T-helper 2 cell treated with Interferon-gamma antibody and Interleukin-4, amounts not matched to agents 5 μg/mL and 100 μg/mL, for 36 hours (primary cell): ENCODE measurements at regions not wholly inside any gene's neighbourhood (a gene's known extent, or its start where the extent isn't known, plus 50 kb on each side); places are given as distances from the start of the nearest gene placed in this dataset.
A peak's percentile ranks its signal among the peaks of the same experiment; 100 is the strongest.

Experiments used
- DNase-seq: peaks from one replicate; pipeline ENCODE4 v3.0.0; 2021; ENCODE audit warnings: low spot score
- H3K27ac Mint-ChIP-seq: one replicate; pipeline ENCODE4 v1.8.0; 2021; ENCODE audit warnings: mild to moderate bottlenecking, mixed read lengths
- H3K27me3 Mint-ChIP-seq: one replicate; pipeline ENCODE4 v1.8.0; 2021; ENCODE audit warnings: low read depth, mixed read lengths
- H3K36me3 Mint-ChIP-seq: one replicate; pipeline ENCODE4 v1.8.0; 2021; ENCODE audit warnings: low read depth, mixed read lengths
- H3K4me1 Mint-ChIP-seq: one replicate; pipeline ENCODE4 v1.8.0; 2021; ENCODE audit warnings: low read depth, mixed read lengths
- H3K4me3 Mint-ChIP-seq: one replicate; pipeline ENCODE4 v1.8.0; 2022; ENCODE audit warnings: mild to moderate bottlenecking, moderate library complexity, mixed read lengths
- H3K9me3 Mint-ChIP-seq: one replicate; pipeline ENCODE4 v1.8.0; 2021; ENCODE audit warnings: mixed read lengths

DNA sequence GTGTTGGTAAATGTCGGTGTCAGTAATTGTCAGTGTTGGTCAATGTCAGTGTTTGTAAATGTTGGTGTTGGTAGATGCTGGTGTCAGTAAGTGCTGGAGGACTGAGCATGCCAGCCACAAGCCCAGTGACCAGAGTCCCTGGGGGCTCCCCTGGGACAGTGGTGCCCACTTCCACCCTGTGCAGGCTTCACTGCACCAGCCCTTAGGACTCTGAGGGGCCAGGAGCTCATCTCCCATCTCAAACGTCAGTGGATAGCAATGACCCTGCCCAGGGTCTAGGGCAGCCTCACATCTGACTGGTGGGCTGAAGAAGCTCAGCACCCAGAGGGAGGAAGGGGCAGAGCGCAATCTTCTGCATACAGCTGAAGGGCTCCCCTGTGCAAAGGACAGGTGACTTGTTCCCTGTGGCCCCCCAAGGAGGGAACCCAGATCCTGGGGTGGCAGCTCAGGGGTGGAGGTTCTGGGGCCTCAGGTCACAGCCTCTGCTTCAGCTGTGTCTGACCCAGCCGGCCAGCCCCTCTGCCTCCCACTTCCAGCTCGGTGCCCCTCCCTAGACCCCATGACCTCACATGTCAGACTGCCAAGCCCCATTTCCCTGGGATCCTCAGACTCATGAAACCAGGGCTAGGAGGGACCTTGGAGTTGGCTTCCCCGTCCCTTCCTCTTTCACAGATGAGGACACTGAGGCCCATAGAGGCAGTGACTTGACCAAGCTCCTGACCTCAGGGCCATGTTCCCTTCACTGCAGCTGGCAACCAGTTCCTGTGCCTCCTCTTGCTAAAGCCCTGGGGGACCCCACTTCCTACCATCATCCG is 138.4 kb downstream of the CRYBB2 start:
- Mint-ChIP-seq H3K36me3 (peaks cover 23% of the 10 kb centered on the region), H3K9me3 (no peaks in the 10 kb centered on the region), H3K4me3 (no peak overlapping the region), H3K27me3 (no peaks in the 10 kb centered on the region), H3K4me1 (peaks cover 2% of the 10 kb centered on the region), H3K27ac (no peak overlapping the region)
- DNase-seq, result no peak

- Mint-ChIP-seq H3K4me3 (no peak overlapping the region), H3K27ac (no peak overlapping the region), H3K36me3 (peaks cover 21% of the 10 kb centered on the region), H3K9me3 (no peaks in the 10 kb centered on the region), H3K4me1 (peaks cover 2% of the 10 kb centered on the region), H3K27me3 (no peaks in the 10 kb centered on the region)
- no peak for DNase-seq
These were observed 139.2 kb downstream of the CRYBB2 start for GRCh38 chr22:25358421-25359170.

GRCh38 chr22:25359601-25360261 is 140.3 kb downstream of the CRYBB2 start:
- Mint-ChIP-seq H3K4me1 (peaks cover 2% of the 10 kb centered on the region), H3K36me3 (peaks cover 10% of the 10 kb centered on the region), H3K4me3 (no peak overlapping the region), H3K27me3 (no peaks in the 10 kb centered on the region), H3K9me3 (no peaks in the 10 kb centered on the region), H3K27ac (no peak overlapping the region)
- no peak for DNase-seq

- Mint-ChIP-seq H3K36me3 (peaks cover 10% of the 10 kb centered on the region), H3K9me3 (no peaks in the 10 kb centered on the region), H3K4me3 (no peak overlapping the region), H3K27ac (no peak overlapping the region), H3K27me3 (no peaks in the 10 kb centered on the region), H3K4me1 (peaks cover 5% of the 10 kb centered on the region)
- no peak for DNase-seq
These were observed 141.0 kb downstream of the CRYBB2 start for GRCh38 chr22:25360411-25360810.

- Mint-ChIP-seq H3K27me3 (no peaks in the 10 kb centered on the region), H3K27ac (no peak overlapping the region), H3K9me3 (no peaks in the 10 kb centered on the region), H3K4me1 (peaks cover 5% of the 10 kb centered on the region), H3K36me3 (peaks cover 10% of the 10 kb centered on the region), H3K4me3 (no peak overlapping the region)
- no peak for DNase-seq
These were observed 141.6 kb downstream of the CRYBB2 start for GRCh38 chr22:25360891-25361645.

- Mint-ChIP-seq H3K4me3 (no peak overlapping the region), H3K9me3 (no peaks in the 10 kb centered on the region), H3K27ac (no peak overlapping the region), H3K4me1 (peaks cover 5% of the 10 kb centered on the region), H3K36me3 (peaks cover 10% of the 10 kb centered on the region), H3K27me3 (no peaks in the 10 kb centered on the region)
- no peak for DNase-seq
These were observed 142.4 kb downstream of the CRYBB2 start for GRCh38 chr22:25361899-25362214.

GRCh38 chr22:25362215-25362882 is 142.9 kb downstream of the CRYBB2 start:
- Mint-ChIP-seq H3K27ac (no peak overlapping the region), H3K4me3 (no peak overlapping the region), H3K9me3 (no peaks in the 10 kb centered on the region), H3K4me1 (peaks cover 5% of the 10 kb centered on the region), H3K27me3 (no peaks in the 10 kb centered on the region), H3K36me3 (peaks cover 10% of the 10 kb centered on the region)
- peak; percentile 59 for DNase-seq

- Mint-ChIP-seq H3K9me3 (no peaks in the 10 kb centered on the region), H3K4me1 (peaks cover 5% of the 10 kb centered on the region), H3K36me3 (peaks cover 8% of the 10 kb centered on the region), H3K27me3 (no peaks in the 10 kb centered on the region), H3K27ac (no peak overlapping the region), H3K4me3 (no peak overlapping the region)
- DNase-seq, result no peak
These were observed 143.4 kb downstream of the CRYBB2 start for GRCh38 chr22:25362883-25363240.

GRCh38 chr22:25363474-25363873 is 144.0 kb downstream of the CRYBB2 start:
- Mint-ChIP-seq H3K27me3 (no peaks in the 10 kb centered on the region), H3K27ac (peak overlapping the region; percentile 26), H3K36me3 (peaks cover 3% of the 10 kb centered on the region), H3K4me3 (no peak overlapping the region), H3K4me1 (peaks cover 5% of the 10 kb centered on the region), H3K9me3 (no peaks in the 10 kb centered on the region)
- DNase-seq, result no peak

- peaks cover 1% of the 10 kb centered on the region for H3K36me3 Mint-ChIP-seq
- no peak overlapping the region for H3K4me3 Mint-ChIP-seq
These were observed 144.8 kb downstream of the CRYBB2 start for GRCh38 chr22:25364281-25364680.

DNA sequence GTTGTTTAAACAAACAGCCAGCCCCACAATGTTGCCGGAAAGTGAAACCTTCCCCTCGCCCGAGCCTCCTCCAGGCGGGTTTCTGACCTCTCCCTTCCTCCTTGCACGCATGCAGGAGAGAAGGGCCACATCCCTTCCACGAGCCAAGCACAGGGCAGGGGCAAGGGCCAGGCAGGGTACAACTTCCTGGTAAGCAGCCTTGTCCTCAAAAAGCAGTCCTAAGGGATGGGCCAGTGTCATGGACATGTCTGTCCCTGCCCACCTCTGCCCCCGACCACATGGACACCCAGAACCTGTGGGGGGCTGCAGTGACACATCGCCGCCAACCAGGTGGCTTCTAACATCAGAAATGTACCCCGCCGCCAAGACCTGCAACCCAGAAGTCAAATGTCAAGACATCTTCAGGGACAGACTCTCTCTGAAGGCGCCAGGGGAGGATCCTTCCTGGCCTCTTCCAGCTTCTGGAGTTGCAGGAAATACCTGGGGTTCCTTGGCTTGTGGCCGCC is 145.3 kb downstream of the CRYBB2 start:
- no peak overlapping the region for H3K4me3 Mint-ChIP-seq
- peaks cover 5% of the 10 kb centered on the region for H3K4me1 Mint-ChIP-seq
- H3K27me3 Mint-ChIP-seq, result no peaks in the 10 kb centered on the region
- no peak overlapping the region for H3K27ac Mint-ChIP-seq
- no peaks in the 10 kb centered on the region for H3K9me3 Mint-ChIP-seq
- no peak for DNase-seq
- peaks cover 1% of the 10 kb centered on the region for H3K36me3 Mint-ChIP-seq

More at GRCh38 chr22:25364281-25364680, 144.8 kb downstream of the CRYBB2 start:
- H3K4me1 Mint-ChIP-seq, result peaks cover 5% of the 10 kb centered on the region
- H3K27ac Mint-ChIP-seq, result peak overlapping the region; percentile 63
- no peak for DNase-seq
- H3K27me3 Mint-ChIP-seq, result no peaks in the 10 kb centered on the region
- H3K9me3 Mint-ChIP-seq, result no peaks in the 10 kb centered on the region

- H3K4me1 Mint-ChIP-seq, result peaks cover 5% of the 10 kb centered on the region
- H3K36me3 Mint-ChIP-seq, result peaks cover 1% of the 10 kb centered on the region
- H3K27ac Mint-ChIP-seq, result no peak overlapping the region
- no peaks in the 10 kb centered on the region for H3K27me3 Mint-ChIP-seq
- no peak overlapping the region for H3K4me3 Mint-ChIP-seq
- H3K9me3 Mint-ChIP-seq, result no peaks in the 10 kb centered on the region
- no peak for DNase-seq
These were observed 146.2 kb downstream of the CRYBB2 start for GRCh38 chr22:25365491-25366261.

DNA sequence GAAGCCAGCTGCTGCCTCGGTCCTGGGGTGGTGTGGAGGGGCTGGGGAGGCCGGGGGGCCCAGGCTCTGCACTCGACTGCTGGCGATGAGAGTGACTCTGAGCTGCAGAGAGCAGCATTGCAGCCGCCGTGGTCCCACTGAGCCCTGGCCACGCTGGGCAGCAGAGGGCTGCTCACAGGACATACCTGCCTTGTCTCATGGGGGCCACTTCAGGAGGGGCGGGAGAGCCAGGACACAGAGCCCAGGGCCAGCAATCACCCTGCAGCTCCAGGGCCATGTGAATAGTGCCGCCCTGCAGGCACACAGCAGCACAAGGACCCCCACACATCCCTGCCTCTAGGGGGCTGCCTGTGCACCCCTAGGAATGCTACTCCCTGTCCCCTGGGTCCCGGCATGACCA is 147.0 kb downstream of the CRYBB2 start:
- DNase-seq, result no peak
- Mint-ChIP-seq H3K4me1 (peaks cover 5% of the 10 kb centered on the region), H3K36me3 (peaks cover 1% of the 10 kb centered on the region), H3K4me3 (no peak overlapping the region), H3K27ac (no peak overlapping the region), H3K9me3 (no peaks in the 10 kb centered on the region), H3K27me3 (no peaks in the 10 kb centered on the region)
